NB4 (cell line): ENCODE measurements at regions not wholly inside any gene's neighbourhood (a gene's known extent, or its start where the extent isn't known, plus 50 kb on each side); places are given as distances from the start of the nearest gene placed in this dataset.

Experiments
- DNase-seq: peaks from one replicate; pipeline ENCODE4 v3.0.0; 2010; ENCODE audit warnings: low read depth
- H3K4me3 ChIP-seq: one replicate; pipeline ENCODE4 v1.5.1; 2011; ENCODE audit warnings: mild to moderate bottlenecking, low read depth, low read length, moderate library complexity
- MAX ChIP-seq: IDR thresholded peaks from 2 replicates; pipeline ENCODE4 v1.6.1; 2011; ENCODE audit warnings: low read depth, low read length
- MYC ChIP-seq: IDR thresholded peaks from 2 replicates; pipeline ENCODE4 v1.6.1; 2011; ENCODE audit warnings: low read depth, low read length
- POLR2A ChIP-seq: IDR thresholded peaks from 2 replicates; pipeline ENCODE4 v1.6.1; 2011; ENCODE audit warnings: mild to moderate bottlenecking; ENCODE audit not compliant: insufficient read length; ENCODE audit errors: extremely low read depth
- TF ChIP-seq, protein P1 (sequence below): IDR thresholded peaks from one replicate; pipeline ENCODE4 v1.5.1; 2012; ENCODE audit warnings: low read depth, low read length

- H3K4me3 ChIP-seq: no peak overlapping the region
- no peak for DNase-seq
- TF ChIP-seq, protein P1, sequence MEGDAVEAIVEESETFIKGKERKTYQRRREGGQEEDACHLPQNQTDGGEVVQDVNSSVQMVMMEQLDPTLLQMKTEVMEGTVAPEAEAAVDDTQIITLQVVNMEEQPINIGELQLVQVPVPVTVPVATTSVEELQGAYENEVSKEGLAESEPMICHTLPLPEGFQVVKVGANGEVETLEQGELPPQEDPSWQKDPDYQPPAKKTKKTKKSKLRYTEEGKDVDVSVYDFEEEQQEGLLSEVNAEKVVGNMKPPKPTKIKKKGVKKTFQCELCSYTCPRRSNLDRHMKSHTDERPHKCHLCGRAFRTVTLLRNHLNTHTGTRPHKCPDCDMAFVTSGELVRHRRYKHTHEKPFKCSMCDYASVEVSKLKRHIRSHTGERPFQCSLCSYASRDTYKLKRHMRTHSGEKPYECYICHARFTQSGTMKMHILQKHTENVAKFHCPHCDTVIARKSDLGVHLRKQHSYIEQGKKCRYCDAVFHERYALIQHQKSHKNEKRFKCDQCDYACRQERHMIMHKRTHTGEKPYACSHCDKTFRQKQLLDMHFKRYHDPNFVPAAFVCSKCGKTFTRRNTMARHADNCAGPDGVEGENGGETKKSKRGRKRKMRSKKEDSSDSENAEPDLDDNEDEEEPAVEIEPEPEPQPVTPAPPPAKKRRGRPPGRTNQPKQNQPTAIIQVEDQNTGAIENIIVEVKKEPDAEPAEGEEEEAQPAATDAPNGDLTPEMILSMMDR: no peak
- TF ChIP-seq MYC (no peak), POLR2A (no peak), MAX (no peak)
Measured at GRCh38 chr1:219483530-219483929, 129.4 kb downstream of the ZC3H11B start.

GRCh38 chr1:219480011-219480410 lies 132.9 kb downstream of the ZC3H11B start:
- TF ChIP-seq MAX (no peak), POLR2A (no peak), MYC (no peak)
- TF ChIP-seq, protein P1: no peak
- no peak overlapping the region for H3K4me3 ChIP-seq
- DNase-seq: no peak

- DNase-seq: no peak
Measured at GRCh38 chr1:219478811-219479210, 134.1 kb downstream of the ZC3H11B start.

GRCh38 chr1:219477861-219478260 lies 135.0 kb downstream of the ZC3H11B start:
- no peak overlapping the region for H3K4me3 ChIP-seq
- TF ChIP-seq POLR2A: no peak
- TF ChIP-seq, protein P1: no peak
- no peak for TF ChIP-seq MAX
- TF ChIP-seq MYC: no peak
- no peak for DNase-seq

More at GRCh38 chr1:219478811-219479210, 134.1 kb downstream of the ZC3H11B start:
- no peak overlapping the region for H3K4me3 ChIP-seq
- no peak for TF ChIP-seq MAX

DNA sequence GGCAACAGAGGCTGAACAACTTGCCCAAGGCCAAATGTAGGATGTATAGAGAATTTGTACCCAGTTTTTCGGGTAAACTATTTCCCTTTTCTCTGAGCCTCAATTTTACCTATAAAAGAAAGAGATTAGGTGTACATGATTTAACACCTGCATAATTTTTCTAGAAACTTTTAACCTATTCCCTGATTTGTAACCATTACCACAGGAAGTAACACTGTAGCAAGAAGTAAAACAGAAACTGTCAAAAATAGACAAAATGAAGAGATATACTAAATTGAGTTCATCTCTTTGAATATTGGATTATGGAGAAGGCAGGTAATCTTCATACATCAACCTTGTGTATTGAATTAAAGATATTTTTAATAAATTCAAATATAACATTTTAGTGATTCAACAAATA lies 136.2 kb downstream of the ZC3H11B start:
- TF ChIP-seq, protein P1: no peak
- TF ChIP-seq MAX (no peak), MYC (no peak), POLR2A (no peak)
- DNase-seq: no peak
- H3K4me3 ChIP-seq: no peak overlapping the region

DNA sequence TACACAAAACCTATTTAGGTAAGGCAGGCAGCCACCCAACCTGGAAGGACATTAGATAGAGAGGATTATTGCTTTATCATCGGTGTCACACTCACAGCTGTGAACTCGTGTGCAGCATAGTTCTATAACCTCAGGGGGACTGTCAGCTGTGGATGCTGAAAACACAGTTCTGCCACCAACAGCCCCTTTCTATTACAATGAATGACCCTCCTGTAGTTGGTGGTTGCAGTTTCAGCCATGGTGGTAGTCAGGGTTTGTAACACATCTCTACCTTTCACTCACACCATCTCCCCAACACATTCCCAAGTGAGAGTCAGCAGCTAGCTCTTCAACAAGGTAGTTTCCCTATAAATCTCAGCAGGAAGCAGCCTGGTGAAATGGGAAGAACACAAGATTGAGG lies 136.8 kb downstream of the ZC3H11B start:
- no peak for DNase-seq
- no peak overlapping the region for H3K4me3 ChIP-seq
- no peak for TF ChIP-seq MYC
- no peak for TF ChIP-seq MAX
- TF ChIP-seq, protein P1: no peak
- TF ChIP-seq POLR2A: no peak
